GM21390 (cell line): ENCODE measurements at regions not wholly inside any gene's neighbourhood (a gene's known extent, or its start where the extent isn't known, plus 50 kb on each side); places are given as distances from the start of the nearest gene placed in this dataset.

Experiments used
- ATAC-seq: cut with Tn5 transposase; IDR thresholded peaks from one replicate; pipeline ENCODE4 v1.9.1; 2021; ENCODE audit not compliant: unreplicated experiment

DNA sequence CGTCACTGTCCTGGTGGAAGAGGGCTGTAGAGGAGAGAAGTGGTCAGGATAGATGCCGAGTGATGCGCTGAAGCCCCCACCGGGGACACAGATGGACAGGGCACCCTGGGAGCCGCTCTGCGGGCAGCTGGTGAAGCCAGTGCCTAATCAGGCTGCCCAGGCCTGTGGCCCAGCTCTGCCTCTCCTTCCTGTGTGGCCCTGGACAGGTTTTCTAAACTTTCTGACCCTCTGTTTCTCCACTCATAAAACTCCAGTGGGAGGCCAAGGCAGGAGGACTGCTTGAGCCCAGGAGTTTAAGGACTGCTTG, 86.1 kb downstream of the C5orf15 start:
- no peak for ATAC-seq

DNA sequence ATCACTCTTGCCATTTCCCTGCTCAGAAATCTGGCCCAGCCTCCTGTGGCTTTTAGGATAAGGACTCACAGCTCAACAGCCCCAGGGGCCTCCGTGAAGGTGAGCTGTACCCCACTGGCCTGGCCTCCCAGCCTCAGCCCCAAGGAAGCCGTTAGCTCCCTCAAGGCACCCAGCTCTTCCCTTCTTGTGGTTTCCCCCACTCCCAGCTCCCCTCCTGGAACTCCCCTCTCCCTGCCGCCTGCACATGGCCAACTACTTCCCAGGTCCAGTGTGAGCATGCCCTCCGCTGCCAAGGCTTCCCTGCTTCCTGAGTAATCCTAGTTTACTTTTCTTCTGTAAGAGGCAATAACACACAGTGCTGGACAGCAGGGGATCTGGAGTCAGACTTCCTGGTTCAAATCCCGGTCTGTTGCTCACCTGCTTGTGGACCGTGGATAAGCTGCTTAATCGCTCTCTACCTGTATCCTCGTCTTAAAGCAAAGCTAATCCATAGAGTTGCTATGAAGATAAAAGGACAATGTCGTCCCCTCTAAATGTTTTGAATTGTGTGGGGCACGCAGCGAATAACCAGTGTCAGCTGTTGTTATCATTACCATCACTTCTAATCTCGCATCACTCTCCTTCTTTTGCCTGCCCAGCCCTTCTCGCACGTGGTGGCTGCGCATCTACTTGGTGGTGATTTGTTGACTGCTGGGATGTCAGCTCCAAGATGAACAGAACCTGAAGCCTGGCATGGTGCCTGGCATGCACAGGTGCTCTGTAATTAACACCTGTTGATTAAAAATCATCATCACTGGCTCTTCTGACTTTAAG, 86.6 kb downstream of the C5orf15 start:
- no peak for ATAC-seq

DNA sequence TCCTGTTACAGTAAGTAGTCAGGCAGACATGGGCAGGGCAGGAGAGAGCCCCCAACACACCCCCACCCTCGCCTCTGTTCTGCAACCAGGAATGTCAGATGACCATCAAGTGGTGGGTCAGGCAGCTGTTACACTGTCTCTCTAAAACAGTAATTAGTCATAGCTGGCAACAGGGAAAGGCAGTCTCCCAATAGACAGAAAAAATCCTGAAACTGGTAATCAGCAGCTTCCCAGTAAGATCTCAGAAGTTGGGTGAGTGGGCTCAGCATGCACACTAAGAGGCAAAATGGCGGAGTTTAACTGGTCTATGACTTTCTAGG, 90.2 kb downstream of the C5orf15 start:
- ATAC-seq, result no peak

DNA sequence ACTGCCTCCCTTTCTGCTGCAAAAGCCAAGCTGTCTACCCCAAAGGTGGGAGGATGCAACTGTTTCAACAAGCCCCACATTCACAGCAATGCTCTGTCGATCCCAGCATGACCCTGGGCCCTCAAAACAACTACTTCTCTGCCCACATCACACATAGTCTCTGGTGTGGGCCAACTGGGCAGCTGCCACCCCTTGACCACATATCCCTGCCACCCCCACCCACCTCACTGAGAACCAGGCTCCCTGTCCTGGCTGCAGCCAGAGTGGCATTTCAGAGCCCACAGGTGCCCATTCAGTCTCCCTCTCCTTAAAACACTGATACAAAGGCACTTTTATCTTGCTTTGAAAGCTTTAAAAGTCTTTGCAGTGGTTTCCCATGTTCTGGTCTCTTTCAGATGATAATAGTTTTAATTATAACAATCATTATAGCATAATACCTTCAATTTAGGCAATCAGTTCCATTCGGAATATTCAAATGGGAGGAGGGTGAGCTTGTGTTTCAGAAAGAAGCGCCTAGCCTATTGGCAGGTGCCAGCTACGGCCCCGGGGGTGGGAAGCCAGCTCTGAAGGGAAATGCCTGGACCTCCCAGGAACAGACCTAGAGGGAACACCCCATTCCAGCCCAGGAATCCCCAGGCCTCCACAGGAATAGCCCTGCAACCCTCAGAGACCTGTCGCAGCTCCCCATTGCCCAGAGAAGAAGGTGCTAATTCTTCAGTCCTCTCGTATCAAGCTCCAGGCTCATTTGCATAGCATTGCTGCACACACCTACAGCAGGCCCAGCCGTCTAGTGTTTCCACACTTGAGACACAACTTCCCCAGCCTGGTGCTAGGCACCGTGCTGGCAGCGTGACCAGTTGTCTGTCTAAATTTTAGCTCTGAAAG, 90.8 kb downstream of the C5orf15 start:
- ATAC-seq, result no peak

DNA sequence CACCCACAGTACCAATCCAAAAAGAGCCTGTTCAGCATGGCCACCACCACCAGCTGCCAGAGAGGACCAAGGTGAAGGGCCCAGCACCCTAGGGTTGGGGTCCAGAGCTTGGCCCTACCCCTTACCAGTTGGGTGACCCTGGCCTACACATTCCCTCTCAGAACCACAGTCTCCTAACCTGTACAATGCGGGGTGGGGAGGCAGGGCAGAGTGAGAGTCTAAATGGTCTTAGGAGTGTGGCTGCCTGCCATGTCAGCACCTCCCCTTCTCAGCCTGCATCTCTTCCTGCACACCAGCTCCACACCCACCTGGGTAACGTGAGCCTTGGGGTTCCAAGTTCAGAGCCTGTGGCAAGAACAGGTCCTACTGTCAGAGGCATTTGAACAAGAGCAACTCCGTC, 92.2 kb downstream of the C5orf15 start:
- no peak for ATAC-seq

DNA sequence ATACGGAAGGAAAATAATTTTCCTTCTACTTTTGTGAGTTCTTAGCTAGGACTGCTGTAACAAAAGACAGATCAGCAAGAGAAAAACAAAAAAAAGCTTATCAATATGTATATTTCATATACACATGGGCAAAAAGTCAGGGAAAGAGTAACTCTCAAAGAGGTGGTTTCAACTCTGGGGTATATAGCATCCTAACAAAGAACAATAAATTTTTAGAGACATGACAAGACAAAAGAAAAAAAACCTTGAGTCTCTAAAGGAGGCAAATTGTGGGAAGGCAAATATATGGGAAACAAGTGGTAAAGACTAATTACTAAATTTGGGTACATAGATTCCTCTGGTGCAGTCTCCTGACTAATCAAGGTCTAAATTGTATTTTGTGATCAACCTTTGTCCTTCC, 93.2 kb downstream of the C5orf15 start:
- ATAC-seq, result no peak

DNA sequence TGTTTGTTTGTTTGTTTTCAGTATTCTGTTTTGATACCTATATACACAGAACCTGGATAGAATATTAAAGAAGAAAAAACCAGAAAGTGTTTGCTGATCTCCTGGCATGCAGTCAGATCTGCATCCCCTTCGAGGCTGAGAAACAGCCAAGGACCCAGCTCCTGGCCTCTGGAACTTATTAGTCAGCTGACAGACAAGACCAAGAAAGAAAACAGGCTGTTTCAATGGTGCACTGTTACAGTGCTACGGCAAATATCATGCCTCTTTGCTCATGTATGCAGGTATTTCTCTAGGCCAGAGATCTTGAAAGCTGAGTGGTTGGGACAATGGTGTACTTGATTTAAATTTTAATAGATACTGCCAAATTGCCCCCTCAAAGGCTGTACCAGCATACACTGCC, 95.0 kb downstream of the C5orf15 start:
- ATAC-seq, result no peak

DNA sequence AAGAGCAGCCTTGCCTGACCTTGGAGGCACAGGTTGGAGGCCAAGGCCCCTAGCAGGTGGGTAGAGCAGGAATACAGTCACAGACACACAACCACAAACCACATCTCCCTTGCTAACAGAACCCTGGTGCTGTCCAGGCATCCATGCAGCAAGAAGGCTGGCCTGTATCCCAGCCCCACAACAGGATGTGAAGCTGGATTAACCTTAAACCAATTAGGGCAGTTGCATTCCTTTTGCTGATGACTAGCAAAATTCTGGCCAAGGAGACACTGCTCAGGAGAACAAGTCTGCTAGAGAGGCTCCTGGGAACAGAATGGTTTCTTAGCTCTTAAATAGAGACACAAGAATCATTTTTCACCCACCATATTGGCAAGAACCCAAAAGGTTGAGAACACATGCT, 97.8 kb downstream of the C5orf15 start:
- no peak for ATAC-seq

DNA sequence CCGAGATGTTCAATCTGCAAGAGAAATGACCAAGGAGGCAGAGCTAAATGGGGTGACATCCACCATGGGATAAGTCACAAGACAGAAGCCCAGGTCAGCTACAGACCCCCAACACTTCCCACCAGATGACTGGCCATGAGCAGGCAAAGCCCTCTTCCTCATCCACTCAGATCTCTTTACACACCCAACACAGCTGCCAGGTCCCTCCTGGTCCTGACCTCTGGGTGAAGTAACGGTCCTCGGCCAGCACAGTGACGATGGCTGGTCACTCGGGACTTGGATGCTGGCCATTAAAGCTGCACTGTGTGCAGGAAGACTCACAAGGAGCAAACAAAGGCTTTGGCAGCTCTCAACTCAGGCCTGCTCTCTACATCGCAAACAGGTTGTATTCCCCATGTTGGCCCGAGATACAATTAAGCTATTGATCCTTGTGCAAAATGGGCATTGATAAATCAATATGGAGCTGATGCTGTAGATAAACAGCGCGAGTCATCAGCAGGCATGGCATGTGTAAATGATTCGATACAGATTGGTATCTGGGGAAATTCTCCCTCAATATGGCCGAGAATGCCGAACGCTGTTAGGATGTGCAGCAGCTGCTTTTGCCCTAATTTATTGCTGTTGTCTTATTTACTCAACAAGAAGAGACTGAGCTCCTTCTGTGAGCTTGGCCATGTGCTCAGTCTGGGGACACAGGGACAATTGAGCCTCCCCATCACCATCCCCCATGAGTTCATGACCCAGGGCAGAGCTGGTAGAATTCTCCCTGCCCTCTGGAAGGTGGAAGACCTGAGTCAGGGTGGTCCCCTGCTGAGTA, 98.7 kb downstream of the C5orf15 start:
- ATAC-seq, result no peak

DNA sequence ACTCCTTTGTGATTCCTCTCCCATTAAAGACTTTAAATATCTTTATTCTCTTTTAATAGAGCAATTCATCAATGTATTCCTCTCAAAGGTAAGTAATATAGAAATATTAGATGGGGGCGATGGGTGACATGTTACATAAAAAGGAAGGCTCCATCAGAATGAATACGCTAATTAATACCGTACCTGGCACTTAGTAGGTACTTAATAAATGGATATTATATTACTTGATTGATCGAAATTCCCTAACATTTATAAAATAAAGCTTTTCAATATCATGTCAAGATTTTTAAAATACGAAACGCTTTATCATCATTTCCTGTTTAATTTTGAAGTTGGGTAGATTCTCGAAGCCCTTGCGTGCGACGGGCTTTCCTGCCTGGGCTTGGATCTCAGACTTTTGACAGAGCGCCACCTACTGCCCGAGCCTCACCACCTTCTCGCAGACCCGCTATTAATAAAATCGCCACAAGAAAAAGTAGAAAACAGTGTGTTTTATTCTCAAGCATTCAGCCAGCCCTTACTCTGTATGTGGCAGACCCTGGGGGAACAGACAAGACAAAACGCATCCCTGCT, 99.4 kb downstream of the C5orf15 start:
- no peak for ATAC-seq

DNA sequence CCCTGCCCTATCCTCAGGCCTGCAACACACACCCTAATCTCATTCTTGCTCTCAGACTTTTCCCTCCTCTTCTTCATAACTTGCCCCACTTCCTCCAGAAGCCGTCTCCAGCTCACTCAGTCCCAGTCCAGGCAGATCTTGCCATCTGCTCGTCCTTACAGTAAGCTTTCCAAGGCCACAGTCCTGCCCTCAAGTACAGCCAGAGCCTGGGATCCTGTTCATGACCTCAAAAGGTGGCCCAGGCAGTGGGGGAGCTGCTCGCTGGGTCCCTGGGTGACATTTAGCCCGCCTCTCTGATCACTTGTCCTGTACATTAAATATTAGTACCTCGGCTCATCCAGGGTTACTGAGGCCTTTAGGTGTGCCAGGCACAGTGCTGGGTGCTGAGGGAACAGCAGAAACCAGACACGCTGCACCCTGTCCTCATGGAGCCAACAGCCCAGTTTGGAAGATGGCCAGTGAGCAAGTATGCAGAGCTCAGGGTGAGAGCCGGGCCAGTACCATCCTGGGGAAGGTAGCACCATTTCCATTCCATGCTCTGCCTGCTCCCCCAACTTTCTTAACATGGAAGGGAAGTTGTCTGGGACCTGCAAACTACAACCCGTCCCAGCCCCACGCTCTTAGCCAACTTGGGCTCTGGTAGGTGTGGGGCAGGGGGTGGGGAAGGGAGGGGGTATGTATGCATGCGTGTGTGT, 100.4 kb downstream of the C5orf15 start:
- ATAC-seq, result no peak

DNA sequence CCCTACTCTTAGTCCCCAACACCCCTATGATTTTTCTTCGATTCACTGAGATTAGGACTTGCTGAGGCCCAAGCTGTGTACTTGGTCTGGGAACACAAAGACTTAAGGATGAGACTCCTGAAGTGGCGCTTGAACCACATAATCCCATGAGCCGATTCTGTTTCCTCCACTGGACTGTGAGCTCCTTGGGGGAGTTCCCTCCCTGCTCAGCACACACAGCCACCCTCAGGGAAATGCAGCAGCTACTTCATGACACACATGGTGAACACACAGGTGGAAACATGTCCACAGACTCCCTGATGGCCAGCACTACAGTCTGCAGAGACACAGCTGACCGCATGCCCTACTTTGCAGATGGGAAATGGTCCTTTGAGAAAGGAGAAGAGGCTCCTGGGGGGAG, 101.1 kb downstream of the C5orf15 start:
- ATAC-seq, result no peak

DNA sequence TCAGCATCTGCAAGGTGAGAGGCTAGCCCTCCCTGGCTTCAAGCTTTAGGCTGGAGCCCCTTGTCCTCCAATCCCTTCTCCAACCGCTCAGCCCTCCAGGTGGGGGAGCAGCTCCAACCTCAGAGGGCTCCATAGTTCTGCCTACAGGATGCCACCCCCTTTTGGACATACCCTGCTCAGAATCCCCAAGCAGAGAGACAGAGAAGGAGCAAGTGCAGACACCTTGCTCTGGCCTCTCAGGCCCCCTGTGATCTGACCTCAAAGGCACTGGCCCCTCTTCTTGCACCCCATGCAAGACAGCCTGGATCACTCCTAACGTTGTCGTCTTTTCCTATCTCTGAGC, 101.6 kb downstream of the C5orf15 start:
- ATAC-seq, result no peak

DNA sequence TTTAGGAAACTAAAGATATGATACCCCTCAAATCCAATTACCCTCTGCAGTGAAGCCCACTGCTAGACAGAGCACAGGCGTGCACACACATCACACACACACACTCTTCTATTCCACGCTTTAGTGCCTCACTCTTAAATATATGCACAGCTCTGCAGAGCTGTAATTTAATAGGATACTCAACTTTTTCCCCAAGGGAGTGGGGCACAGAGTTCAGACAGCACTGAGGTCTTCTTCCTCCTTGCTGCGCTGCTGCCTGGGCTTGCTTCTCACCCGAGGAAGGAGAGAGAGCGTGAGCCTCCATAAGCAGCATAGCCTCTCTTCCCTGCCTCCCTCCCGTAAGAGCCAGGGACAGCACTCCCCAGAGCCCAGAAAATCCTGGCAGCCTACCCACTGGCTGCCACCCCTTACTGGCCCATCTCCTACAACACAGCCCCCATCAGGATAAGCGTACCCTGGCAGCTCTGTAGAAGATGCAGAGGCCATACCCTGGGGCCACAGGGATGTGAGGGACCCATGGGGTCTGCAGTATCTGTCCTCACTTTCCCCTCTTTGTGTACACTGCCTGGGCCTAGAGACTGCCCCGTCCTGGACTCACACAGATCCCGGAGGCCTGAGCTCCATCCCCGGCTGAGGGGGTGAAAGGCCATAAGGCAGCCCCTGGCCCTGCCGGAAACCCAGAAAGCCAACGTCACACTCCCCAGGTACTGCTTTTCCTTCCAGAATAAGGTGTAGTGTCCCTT, 102.1 kb downstream of the C5orf15 start:
- no peak for ATAC-seq

DNA sequence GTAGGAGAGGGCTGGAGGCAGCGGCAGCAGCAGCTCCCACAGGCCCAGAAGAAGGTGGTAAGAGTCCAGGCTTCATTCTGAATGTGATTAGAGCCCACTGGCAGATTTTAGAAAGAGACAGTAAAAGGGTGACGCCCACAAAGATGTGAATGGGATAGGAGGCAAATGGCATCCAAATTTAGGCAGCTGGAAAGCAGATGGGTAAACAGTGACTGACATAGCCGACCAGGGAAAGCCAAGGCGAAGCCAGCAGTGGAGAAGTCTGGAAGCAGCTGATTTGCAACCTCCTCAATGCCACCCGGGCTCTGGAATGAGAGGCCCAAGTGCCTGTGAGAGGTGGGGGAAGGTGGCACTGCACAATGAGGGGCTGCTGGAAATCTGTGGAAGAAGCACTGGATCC, 103.3 kb downstream of the C5orf15 start:
- no peak for ATAC-seq

DNA sequence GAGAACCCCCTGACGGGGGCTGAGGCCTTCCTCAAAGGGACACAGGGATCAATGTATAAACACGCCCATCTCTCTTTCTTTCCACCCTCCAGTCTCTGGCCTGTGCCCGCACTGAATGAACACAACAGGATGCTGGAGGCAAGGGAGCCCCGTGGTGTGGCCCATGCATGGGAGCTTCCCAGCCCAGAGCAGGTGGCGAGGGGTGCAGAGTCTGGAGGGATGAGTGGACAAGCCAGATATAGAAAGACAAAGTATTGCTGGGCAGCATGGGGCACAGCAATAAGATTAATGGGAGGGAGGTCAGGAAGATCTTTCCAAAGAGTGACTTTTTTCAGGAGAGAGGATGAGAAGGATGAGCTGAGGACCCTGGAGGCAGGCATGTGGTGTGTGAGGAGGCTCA, 103.7 kb downstream of the C5orf15 start:
- no peak for ATAC-seq

DNA sequence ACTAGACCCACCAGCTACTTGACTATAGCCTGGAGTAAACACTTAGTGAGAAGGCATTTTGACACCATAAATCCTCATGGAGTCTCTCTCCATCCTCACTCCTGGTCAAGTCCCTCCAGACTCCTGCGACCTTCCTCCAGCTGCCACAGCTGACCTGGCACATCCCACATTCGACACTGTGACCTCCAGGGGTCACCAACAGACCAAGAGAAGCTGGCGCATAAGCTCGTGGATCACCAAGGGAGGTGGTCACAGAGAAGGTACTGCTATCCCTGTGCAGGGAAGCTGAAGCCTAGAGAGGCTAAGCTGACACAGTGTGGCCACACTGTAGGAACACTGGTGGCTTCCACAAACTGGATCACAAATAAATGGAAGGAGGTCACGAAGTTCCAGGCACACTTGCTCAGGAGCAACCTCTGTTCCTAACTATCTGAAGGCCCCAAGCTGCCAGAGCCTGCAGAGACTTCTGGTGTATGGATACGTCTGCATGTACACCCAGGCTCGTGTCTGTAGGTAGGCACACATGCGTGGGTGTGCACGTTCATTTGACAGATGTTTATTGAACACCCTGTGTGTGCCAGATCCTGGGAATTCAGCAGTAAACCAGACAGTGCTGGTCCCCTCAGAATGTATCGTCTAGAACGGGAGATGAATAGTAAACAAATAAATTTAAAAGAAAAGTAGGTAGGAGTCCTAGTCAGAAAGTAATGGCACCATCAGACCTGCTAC, 104.4 kb downstream of the C5orf15 start:
- ATAC-seq, result no peak

DNA sequence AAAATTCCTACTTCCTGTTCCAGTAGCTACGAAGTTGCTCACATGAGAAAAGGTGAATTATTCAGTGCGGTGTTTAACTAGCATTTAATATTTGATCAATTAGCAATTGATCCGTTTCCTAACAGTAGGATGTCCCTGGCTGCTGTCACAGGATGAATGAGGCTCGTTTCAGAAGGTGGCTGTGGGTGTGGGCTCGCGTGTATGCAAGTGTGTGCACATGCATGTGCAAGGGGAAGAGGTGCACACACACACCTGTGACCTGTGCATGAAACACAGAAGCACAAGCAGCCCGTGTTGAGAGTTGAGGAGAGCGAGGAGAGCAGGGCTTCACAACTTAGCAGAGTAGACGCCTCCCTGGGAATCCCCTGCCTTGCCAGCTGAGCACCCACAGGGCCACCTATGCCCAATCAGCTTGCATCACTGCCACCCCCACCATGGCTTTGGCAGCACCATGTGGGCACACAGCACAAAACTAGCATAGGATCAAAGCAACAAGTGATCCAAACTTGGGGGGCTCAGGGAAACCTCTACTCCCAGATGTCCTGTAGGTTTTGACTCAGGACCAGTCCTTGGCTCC, 107.2 kb downstream of the C5orf15 start:
- no peak for ATAC-seq

DNA sequence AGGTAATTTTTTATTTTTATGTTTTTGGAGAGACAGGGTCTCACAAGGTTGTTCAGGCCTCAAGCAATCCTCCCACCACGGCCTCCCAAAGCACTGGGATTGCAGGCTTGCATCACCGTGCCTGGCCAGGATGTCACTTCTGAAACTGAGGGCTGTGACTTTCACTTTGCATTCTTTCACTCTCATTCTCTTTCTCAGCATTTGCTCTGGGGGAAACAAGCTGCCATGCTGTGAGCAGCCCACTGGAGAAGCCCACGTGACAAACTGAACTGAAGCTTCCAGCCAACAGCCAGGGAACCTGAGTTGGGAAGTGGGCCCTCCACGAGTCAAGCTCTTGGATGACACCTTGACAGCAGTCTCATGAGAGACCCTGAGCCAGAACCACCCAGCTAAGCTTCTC, 109.4 kb downstream of the C5orf15 start:
- ATAC-seq, result no peak
